B cell (primary cell): ENCODE measurements at regions not wholly inside any gene's neighbourhood (a gene's known extent, or its start where the extent isn't known, plus 50 kb on each side); places are given as distances from the start of the nearest gene placed in this dataset.

Source experiments
- ATAC-seq: fragments of 200-7000 bp; cut with Tn5 transposase; one replicate; pipeline ENCODE4 v1.10.0; 2021; ENCODE audit warnings: low read depth, mild to moderate bottlenecking, moderate number of reproducible peaks, moderate library complexity
- CTCF ChIA-PET: fragments of 350-600 bp; sonication (Branson Sonifier 250); formaldehyde crosslinking; loops from one replicate; lab custom pipeline; 2021; ENCODE audit warnings: antibody characterized with exemption, inconsistent platforms; lab: Charles Lee
- POLR2A ChIA-PET: fragments of 350-600 bp; sonication (Branson Sonifier 250); formaldehyde crosslinking; loops from one replicate; lab custom pipeline; 2021; ENCODE audit warnings: antibody characterized with exemption; lab: Charles Lee
- DNase-seq: peaks from one replicate; pipeline ENCODE4 v3.0.0; 2013
- H2AFZ ChIP-seq: 2 replicates; pipeline ENCODE4 v1.6.1; 2012; ENCODE audit warnings: mild to moderate bottlenecking, low read depth, low read length; ENCODE audit not compliant: insufficient read depth, poor library complexity, severe bottlenecking
- H3K27ac ChIP-seq, 2 donors: 1 replicate in 1 of 2; 2 replicates in 1 of 2; pipeline ENCODE4 v1.5.1; 2012 to 2013; ENCODE audit warnings: low read length in 2 of 2, mild to moderate bottlenecking in 2 of 2, moderate library complexity in 1 of 2
- H3K27me3 ChIP-seq, 4 experiments: fragments of 200-600 bp in 1 of 4; sonication (generic) in 1 of 4; replicated peaks in 1 of 4; 1 replicate in 2 of 4; 2 replicates in 2 of 4; pipeline versions ENCODE4 v1.6.1 to v1.7.0; 2013 to 2016; ENCODE audit warnings: low read length in 3 of 4, mild to moderate bottlenecking in 2 of 4, mixed read lengths in 1 of 4, moderate library complexity in 1 of 4; ENCODE audit not compliant: insufficient read depth in 4 of 4, control insufficient read depth in 3 of 4; ENCODE audit errors: control extremely low read depth in 1 of 4
- H3K36me3 ChIP-seq, 2 experiments: replicated peaks in 1 of 2; 1 replicate in 1 of 2; 2 replicates in 1 of 2; pipeline versions ENCODE4 v1.6.1 to v1.7.1; 2013; ENCODE audit warnings: low read length in 1 of 2; ENCODE audit not compliant: insufficient read depth in 2 of 2, control insufficient read depth in 1 of 2; ENCODE audit errors: control extremely low read depth in 1 of 2, extremely low read depth in 1 of 2
- H3K4me1 ChIP-seq, 2 donors: fragments of 200-600 bp in 1 of 2; sonication (generic) in 1 of 2; 1 replicate in 1 of 2; 2 replicates in 1 of 2; pipeline versions ENCODE4 v1.5.1 to v1.6.1; 2013 to 2017; ENCODE audit warnings: low read length in 2 of 2; ENCODE audit not compliant: control insufficient read depth in 2 of 2, insufficient read depth in 2 of 2
- H3K4me2 ChIP-seq: replicated peaks from 2 replicates; pipeline ENCODE3; 2012; ENCODE audit warnings: mild to moderate bottlenecking, low read depth, low read length; ENCODE audit not compliant: poor library complexity, severe bottlenecking
- H3K4me3 ChIP-seq, 5 experiments: fragments of 200-600 bp in 1 of 5; sonication (generic) in 1 of 5; 1 replicate in 3 of 5; 2 replicates in 2 of 5; pipeline versions ENCODE4 v1.5.1 to v1.7.0; 2011 to 2016; ENCODE audit warnings: low read length in 4 of 5, mild to moderate bottlenecking in 4 of 5, low read depth in 2 of 5, control low read depth in 1 of 5, moderate library complexity in 1 of 5; ENCODE audit not compliant: insufficient read depth in 1 of 5; ENCODE audit errors: control extremely low read depth in 1 of 5, extremely low read depth in 1 of 5
- H3K79me2 ChIP-seq: fragments of 200-600 bp; sonication (generic); one replicate; pipeline ENCODE4 v1.6.0; 2016; ENCODE audit warnings: low read length; ENCODE audit not compliant: control insufficient read depth, insufficient read depth
- H3K9ac ChIP-seq: fragments of 200-600 bp; sonication (generic); 2 replicates; pipeline ENCODE4 v1.6.1; 2017; ENCODE audit warnings: mild to moderate bottlenecking, low read length, moderate library complexity
- H3K9me3 ChIP-seq, 3 donors: one replicate each; pipeline versions ENCODE4 v1.6.1 to v1.7.1; 2013; ENCODE audit warnings: low read length in 2 of 3; ENCODE audit not compliant: control insufficient read depth in 2 of 3, insufficient read depth in 1 of 3; ENCODE audit errors: control extremely low read depth in 1 of 3
- H4K20me1 ChIP-seq: 2 replicates; pipeline ENCODE4 v1.6.0; 2012; ENCODE audit warnings: mild to moderate bottlenecking, low read length; ENCODE audit not compliant: insufficient read depth, control insufficient read depth, poor library complexity, severe bottlenecking
- H3K27ac Mint-ChIP-seq: one replicate; pipeline ENCODE4 v1.8.0; 2021; ENCODE audit warnings: mixed read lengths
- H3K27me3 Mint-ChIP-seq: one replicate; pipeline ENCODE4 v1.8.0; 2021; ENCODE audit warnings: mixed read lengths
- H3K4me1 Mint-ChIP-seq: one replicate; pipeline ENCODE4 v1.8.0; 2021; ENCODE audit warnings: mixed read lengths
- H3K4me3 Mint-ChIP-seq: one replicate; pipeline ENCODE4 v1.8.0; 2021; ENCODE audit warnings: mixed read lengths
- H3K9me3 Mint-ChIP-seq: one replicate; pipeline ENCODE4 v1.8.0; 2022; ENCODE audit warnings: mixed read lengths; ENCODE audit not compliant: insufficient read depth
- EZH2 ChIP-seq: IDR thresholded peaks from 2 replicates; pipeline ENCODE4 v1.6.1; 2012; ENCODE audit warnings: borderline replicate concordance, low read depth, mild to moderate bottlenecking, moderate library complexity, low read length; ENCODE audit not compliant: insufficient read depth, poor library complexity, severe bottlenecking
- WGBS: methylation state at CpG from one replicate; pipeline ENCODE4 v1.1.5; 2013; ENCODE audit warnings: missing lambda C conversion rate; ENCODE audit not compliant: insufficient coverage; 5-methylcytosine and 5-hydroxymethylcytosine counted together
- intact Hi-C: fragments of 100-400 bp; cut with micrococcal nuclease; formaldehyde crosslinking; loops from one replicate; pipeline ENCODE4 v1.10.0; 2022
- TF ChIP-seq, protein P1 (sequence below): fragments of 200-600 bp; IDR thresholded peaks from one replicate; pipeline ENCODE4 v1.8.0; 2022; ENCODE audit warnings: antibody characterized with exemption, mild to moderate bottlenecking

DNA sequence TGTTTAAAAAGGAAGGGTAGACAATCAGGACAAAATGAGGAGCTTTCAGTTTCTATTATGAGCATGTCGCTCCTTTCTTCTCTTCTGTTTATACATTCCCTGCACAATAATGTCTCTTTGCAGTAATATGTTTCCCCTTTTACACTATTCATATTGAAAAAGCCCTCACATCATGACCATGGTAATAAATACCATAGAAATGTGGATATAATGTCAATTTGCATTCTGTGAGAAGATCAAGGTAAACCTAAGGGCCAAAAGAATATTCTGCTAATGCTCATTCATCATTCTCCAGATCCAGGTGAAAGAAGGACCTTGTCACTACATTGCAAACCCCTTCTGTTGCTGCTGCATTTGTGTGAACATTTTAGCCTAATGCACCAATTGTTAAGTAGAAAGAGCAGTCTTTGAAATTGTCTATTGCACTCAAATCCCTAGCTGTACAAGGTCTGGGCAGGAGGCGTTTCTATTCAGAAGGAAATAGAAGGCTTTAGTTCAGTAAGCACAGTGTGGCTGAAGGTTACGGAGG, 117.6 kb upstream of the SOX21 start:
- no peak overlapping the region for H3K9ac ChIP-seq
- no peak overlapping the region for H3K27ac ChIP-seq
- H4K20me1 ChIP-seq = no peaks in the 10 kb centered on the region
- no peak overlapping the region for H3K4me3 ChIP-seq
- WGBS = 100% methylated on average over 1 of the region's 3 CpGs
- CTCF ChIA-PET = no interaction called here
- Mint-ChIP-seq H3K27me3 (no peaks in the 10 kb centered on the region), H3K9me3 (no peaks in the 10 kb centered on the region), H3K4me3 (no peak overlapping the region), H3K27ac (no peak overlapping the region), H3K4me1 (no peaks in the 10 kb centered on the region)
- H3K4me2 ChIP-seq = no peak overlapping the region
- H2AFZ ChIP-seq = no peak overlapping the region
- intact Hi-C loops = no loop called here
- no peaks in the 10 kb centered on the region for H3K4me1 ChIP-seq
- POLR2A ChIA-PET = no interaction called here
- H3K36me3 ChIP-seq = no peaks in the 10 kb centered on the region
- no peak for TF ChIP-seq EZH2
- TF ChIP-seq, protein P1, sequence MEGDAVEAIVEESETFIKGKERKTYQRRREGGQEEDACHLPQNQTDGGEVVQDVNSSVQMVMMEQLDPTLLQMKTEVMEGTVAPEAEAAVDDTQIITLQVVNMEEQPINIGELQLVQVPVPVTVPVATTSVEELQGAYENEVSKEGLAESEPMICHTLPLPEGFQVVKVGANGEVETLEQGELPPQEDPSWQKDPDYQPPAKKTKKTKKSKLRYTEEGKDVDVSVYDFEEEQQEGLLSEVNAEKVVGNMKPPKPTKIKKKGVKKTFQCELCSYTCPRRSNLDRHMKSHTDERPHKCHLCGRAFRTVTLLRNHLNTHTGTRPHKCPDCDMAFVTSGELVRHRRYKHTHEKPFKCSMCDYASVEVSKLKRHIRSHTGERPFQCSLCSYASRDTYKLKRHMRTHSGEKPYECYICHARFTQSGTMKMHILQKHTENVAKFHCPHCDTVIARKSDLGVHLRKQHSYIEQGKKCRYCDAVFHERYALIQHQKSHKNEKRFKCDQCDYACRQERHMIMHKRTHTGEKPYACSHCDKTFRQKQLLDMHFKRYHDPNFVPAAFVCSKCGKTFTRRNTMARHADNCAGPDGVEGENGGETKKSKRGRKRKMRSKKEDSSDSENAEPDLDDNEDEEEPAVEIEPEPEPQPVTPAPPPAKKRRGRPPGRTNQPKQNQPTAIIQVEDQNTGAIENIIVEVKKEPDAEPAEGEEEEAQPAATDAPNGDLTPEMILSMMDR = no peak
- H3K79me2 ChIP-seq = no peaks in the 10 kb centered on the region
- H3K27me3 ChIP-seq = no peaks in the 10 kb centered on the region
- no peak for ATAC-seq
- no peak for DNase-seq
- peaks cover 0 to 3% (median 0%) of the 10 kb centered on the region in 3 donors for H3K9me3 ChIP-seq

DNA sequence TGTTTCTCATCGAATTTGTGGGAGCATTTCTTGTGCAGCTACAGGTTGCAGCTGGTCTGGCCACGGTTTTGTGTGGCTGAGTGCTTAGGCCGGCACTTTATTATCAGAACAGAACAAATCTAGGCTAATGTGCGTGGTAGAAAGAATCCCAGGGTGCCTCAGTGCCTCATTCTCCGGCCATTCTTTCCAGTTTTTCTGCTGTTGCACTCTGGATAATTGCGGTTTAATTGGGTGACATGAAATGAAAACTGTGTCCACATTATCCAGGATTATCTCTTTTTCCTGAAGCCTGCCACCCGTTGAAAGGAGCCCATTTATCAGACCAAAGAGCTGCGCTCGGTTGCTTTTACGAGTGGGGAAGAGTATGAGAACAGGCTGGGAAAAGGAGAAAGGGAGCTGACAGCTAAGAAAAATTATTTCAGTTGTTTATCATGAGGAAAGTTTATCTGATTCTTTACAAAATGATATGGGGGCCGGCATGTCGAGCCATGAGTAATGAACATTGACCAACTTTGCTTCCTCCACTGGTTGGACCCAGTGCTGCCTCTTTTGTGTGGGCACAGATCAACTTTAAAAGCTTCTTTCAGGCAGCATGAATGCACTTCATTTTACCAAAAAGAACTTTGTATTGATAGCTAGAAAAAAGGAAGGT, 117.0 kb upstream of the SOX21 start:
- Mint-ChIP-seq H3K4me3 (no peak overlapping the region), H3K27me3 (no peaks in the 10 kb centered on the region), H3K27ac (no peak overlapping the region), H3K4me1 (no peaks in the 10 kb centered on the region), H3K9me3 (no peaks in the 10 kb centered on the region)
- ChIA-PET POLR2A (no interaction called here), CTCF (no interaction called here)
- H4K20me1 ChIP-seq = no peaks in the 10 kb centered on the region
- no peak overlapping the region for H2AFZ ChIP-seq
- DNase-seq (no peak), ATAC-seq (no peak)
- no peak overlapping the region for H3K27ac ChIP-seq
- TF ChIP-seq, protein P1 = no peak
- TF ChIP-seq EZH2 = no peak
- no peaks in the 10 kb centered on the region for H3K36me3 ChIP-seq
- intact Hi-C loops = no loop called here
- H3K79me2 ChIP-seq = no peaks in the 10 kb centered on the region
- no peaks in the 10 kb centered on the region for H3K4me1 ChIP-seq
- H3K4me2 ChIP-seq = no peak overlapping the region
- no peaks in the 10 kb centered on the region for H3K9me3 ChIP-seq
- H3K27me3 ChIP-seq = no peaks in the 10 kb centered on the region
- no peak overlapping the region for H3K9ac ChIP-seq
- H3K4me3 ChIP-seq = no peak overlapping the region
- WGBS = 88% methylated on average over 7 of the region's 12 CpGs
